Endothelial cell of umbilical vein (primary cell): ENCODE measurements at regions not wholly inside any gene's neighbourhood (a gene's known extent, or its start where the extent isn't known, plus 50 kb on each side); places are given as distances from the start of the nearest gene placed in this dataset.

Source experiments
- EZH2 ChIP-seq: IDR thresholded peaks from 2 replicates; pipeline ENCODE4 v1.6.1; 2012; ENCODE audit warnings: borderline replicate concordance, low read depth, mild to moderate bottlenecking, moderate library complexity, low read length, inconsistent platforms; ENCODE audit not compliant: severe bottlenecking
- JUN ChIP-seq: IDR thresholded peaks from 2 replicates; pipeline ENCODE4 v1.6.1; 2011; ENCODE audit warnings: borderline replicate concordance, low read depth; ENCODE audit not compliant: insufficient read length, insufficient read depth
- MYC ChIP-seq: IDR thresholded peaks from one replicate; pipeline ENCODE4 v1.6.1; 2011; ENCODE audit warnings: mild to moderate bottlenecking, low read depth, low read length
- POLR2A ChIP-seq: IDR thresholded peaks from 2 replicates; pipeline ENCODE4 v1.6.1; 2012; ENCODE audit warnings: low read depth, mild to moderate bottlenecking, control low read depth, low read length
- POLR2AphosphoS5 ChIP-seq: IDR thresholded peaks from 2 replicates; pipeline ENCODE4 v1.6.1; 2012; ENCODE audit warnings: low read depth, mild to moderate bottlenecking, control low read depth, low read length, moderate library complexity; ENCODE audit not compliant: insufficient read depth
- TF ChIP-seq, protein P1 (sequence below), 2 donors: IDR thresholded peaks; 1 replicate in 1 of 2; 2 replicates in 1 of 2; pipeline ENCODE4 v1.5.1; 2011; ENCODE audit warnings: low read length in 2 of 2, mild to moderate bottlenecking in 2 of 2, moderate library complexity in 2 of 2, control low read depth in 1 of 2, inconsistent platforms in 1 of 2, low read depth in 1 of 2; ENCODE audit not compliant: insufficient read depth in 1 of 2; ENCODE audit errors: extremely low read depth in 1 of 2

DNA sequence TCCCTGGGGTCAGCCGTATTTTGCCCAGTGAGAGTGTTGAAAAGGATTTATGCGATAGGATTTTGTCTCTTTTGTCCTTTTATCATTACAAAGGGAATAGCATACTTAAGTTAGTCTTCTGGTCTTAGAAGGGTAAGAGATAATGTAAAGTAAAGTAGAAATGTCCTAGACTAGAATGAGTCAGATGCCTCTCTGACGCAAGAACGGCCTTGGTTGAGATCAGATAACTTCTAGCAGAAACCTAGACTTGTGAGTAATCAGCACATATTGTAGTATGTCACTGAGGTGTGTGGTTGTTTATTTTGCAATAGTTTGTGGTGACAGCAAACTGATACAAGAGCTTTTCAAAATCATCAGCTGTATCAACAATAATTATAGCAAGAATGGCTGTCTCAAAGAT is 866.1 kb downstream of the NSUN3 start:
- TF ChIP-seq, protein P1, sequence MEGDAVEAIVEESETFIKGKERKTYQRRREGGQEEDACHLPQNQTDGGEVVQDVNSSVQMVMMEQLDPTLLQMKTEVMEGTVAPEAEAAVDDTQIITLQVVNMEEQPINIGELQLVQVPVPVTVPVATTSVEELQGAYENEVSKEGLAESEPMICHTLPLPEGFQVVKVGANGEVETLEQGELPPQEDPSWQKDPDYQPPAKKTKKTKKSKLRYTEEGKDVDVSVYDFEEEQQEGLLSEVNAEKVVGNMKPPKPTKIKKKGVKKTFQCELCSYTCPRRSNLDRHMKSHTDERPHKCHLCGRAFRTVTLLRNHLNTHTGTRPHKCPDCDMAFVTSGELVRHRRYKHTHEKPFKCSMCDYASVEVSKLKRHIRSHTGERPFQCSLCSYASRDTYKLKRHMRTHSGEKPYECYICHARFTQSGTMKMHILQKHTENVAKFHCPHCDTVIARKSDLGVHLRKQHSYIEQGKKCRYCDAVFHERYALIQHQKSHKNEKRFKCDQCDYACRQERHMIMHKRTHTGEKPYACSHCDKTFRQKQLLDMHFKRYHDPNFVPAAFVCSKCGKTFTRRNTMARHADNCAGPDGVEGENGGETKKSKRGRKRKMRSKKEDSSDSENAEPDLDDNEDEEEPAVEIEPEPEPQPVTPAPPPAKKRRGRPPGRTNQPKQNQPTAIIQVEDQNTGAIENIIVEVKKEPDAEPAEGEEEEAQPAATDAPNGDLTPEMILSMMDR (IDR thresholded peaks at IDR 0.05; ENCODE audit: extremely low read depth in 1 of 2, insufficient read depth in 1 of 2, low read depth in 1 of 2, low read length in 2 of 2) = no peak
- no peak for TF ChIP-seq MYC
- TF ChIP-seq EZH2 = no peak
- TF ChIP-seq POLR2AphosphoS5 = no peak
- no peak for TF ChIP-seq POLR2A
- no peak for TF ChIP-seq JUN
